Ovary (tissue), 7 donors: ENCODE measurements at regions not wholly inside any gene's neighbourhood (a gene's known extent, or its start where the extent isn't known, plus 50 kb on each side); places are given as distances from the start of the nearest gene placed in this dataset.

ENCODE experiments used
- DNase-seq, 5 donors: peaks; one replicate each; pipeline ENCODE4 v3.0.0-alpha.2; 2019 to 2020
- H3K27ac ChIP-seq, 2 donors: fragments of 200-600 bp; one replicate each; pipeline versions ENCODE4 v1.5.1 to v1.8.0; 2019 to 2022
- H3K27me3 ChIP-seq: fragments of 200-600 bp; one replicate; pipeline ENCODE4 v1.8.0; 2022
- H3K36me3 ChIP-seq: fragments of 200-600 bp; sonication (generic); one replicate; pipeline ENCODE4 v1.5.1; 2019
- H3K4me1 ChIP-seq: one replicate; pipeline ENCODE4 v1.8.1; 2013; ENCODE audit warnings: mild to moderate bottlenecking, moderate library complexity; ENCODE audit not compliant: insufficient read depth
- H3K4me3 ChIP-seq: fragments of 200-600 bp; sonication (generic); one replicate; pipeline ENCODE4 v1.5.1; 2017
- H3K9me3 ChIP-seq, 2 donors: fragments of 200-600 bp in 1 of 2; sonication (generic) in 1 of 2; one replicate each; pipeline versions ENCODE4 v1.5.1 to v1.8.1; 2013 to 2019; ENCODE audit warnings: mild to moderate bottlenecking in 1 of 2, moderate library complexity in 1 of 2
- CTCF ChIP-seq, 3 donors: fragments of 450-650 bp in 2 of 3; fragments of 200-600 bp in 1 of 3; IDR thresholded peaks; one replicate each; pipeline versions ENCODE4 v1.5.1 to v1.8.0; 2016 to 2022; ENCODE audit warnings: antibody characterized with exemption in 3 of 3, mild to moderate bottlenecking in 1 of 3
- EP300 ChIP-seq: sonication (generic); formaldehyde crosslinking; IDR thresholded peaks from one replicate; pipeline ENCODE4 v1.6.1; 2017; ENCODE audit warnings: antibody characterized with exemption
- POLR2A ChIP-seq: fragments of 450-650 bp; IDR thresholded peaks from one replicate; pipeline ENCODE4 v1.6.1; 2017; ENCODE audit warnings: antibody characterized with exemption, mild to moderate bottlenecking, moderate library complexity
- WGBS, 3 donors: extraction: QIAGEN DNeasy Blood & Tissue Kit in 1 of 3; methylation state at CpG; one replicate each; pipeline versions ENCODE4 v1.1.5 to v1.1.7; 2013 to 2017; 5-methylcytosine and 5-hydroxymethylcytosine counted together
- intact Hi-C, 4 donors: fragments of 100-400 bp; cut with DNase I; formaldehyde crosslinking; loops; one replicate each; pipeline versions ENCODE4 v1.11.0 to v1.15.1; 2022 to 2023
- donor health status: DM: no; HTN: no; CAD: no; lungs with moderate emphysema.
- donor health status: DM: no; HTN: no; CAD: no.
- donor health status: Bipolar disorder and iron deficiency.
- donor health status: DM: no; HTN: no; CAD: no.
- donor health status: DM: yes; HTN: yes; CAD: no.

DNA sequence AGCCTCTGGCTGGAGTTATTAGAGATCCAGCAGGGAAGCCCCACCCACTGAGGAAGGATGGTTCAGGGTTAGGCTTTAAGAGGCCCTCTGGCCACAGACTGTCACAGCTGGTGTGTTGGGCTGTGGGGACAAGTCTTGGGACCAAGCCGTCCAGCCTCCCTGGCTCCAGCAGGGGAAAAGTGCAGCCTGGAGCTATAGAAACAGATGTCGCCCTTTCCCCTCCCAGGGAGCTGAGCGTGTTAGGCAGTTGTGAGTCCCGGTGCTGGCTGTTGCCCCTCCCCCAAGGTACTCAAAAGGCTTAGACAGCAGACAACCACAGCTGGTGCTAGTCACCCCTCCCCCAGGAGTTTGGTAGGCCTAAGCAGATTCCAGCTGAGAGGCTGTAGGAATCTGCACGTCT is 143.4 kb downstream of the TMEM168 start:
- Histone ChIP-seq H3K4me1 (no peaks in the 10 kb centered on the region), H3K27me3 (no peaks in the 10 kb centered on the region), H3K27ac (no peak overlapping the region), H3K9me3 (no peaks in the 10 kb centered on the region), H3K4me3 (no peak overlapping the region), H3K36me3 (no peaks in the 10 kb centered on the region)
- 25 to 33% (median 32%) methylated on average over 5 of the region's 5 CpGs for WGBS, 3 donors
- TF ChIP-seq CTCF (IDR thresholded peaks at IDR 0.05) (no peak), EP300 (no peak), POLR2A (no peak)
- intact Hi-C loops, result no loop called here
- no peak for DNase-seq

GRCh38 chr7:112648781-112649180 is 141.4 kb downstream of the TMEM168 start:
- H3K9me3 ChIP-seq, result no peaks in the 10 kb centered on the region
- intact Hi-C loops, result no loop called here
- no peak for DNase-seq
- H3K27me3 ChIP-seq, result no peaks in the 10 kb centered on the region
- TF ChIP-seq POLR2A (no peak), CTCF (IDR thresholded peaks at IDR 0.05) (no peak), EP300 (no peak)
- H3K4me1 ChIP-seq, result no peaks in the 10 kb centered on the region
- WGBS, 3 donors, result 62 to 89% (median 89%) methylated on average over 2 of the region's 2 CpGs
- H3K4me3 ChIP-seq, result no peak overlapping the region
- no peaks in the 10 kb centered on the region for H3K36me3 ChIP-seq
- no peak overlapping the region for H3K27ac ChIP-seq

GRCh38 chr7:112649560-112649959 is 140.6 kb downstream of the TMEM168 start:
- Histone ChIP-seq H3K27me3 (no peaks in the 10 kb centered on the region), H3K4me3 (no peak overlapping the region), H3K36me3 (no peaks in the 10 kb centered on the region), H3K9me3 (no peaks in the 10 kb centered on the region), H3K4me1 (no peaks in the 10 kb centered on the region), H3K27ac (no peak overlapping the region)
- intact Hi-C loops, result no loop called here
- no peak for DNase-seq
- TF ChIP-seq CTCF (IDR thresholded peaks at IDR 0.05) (no peak), EP300 (no peak), POLR2A (no peak)

DNA sequence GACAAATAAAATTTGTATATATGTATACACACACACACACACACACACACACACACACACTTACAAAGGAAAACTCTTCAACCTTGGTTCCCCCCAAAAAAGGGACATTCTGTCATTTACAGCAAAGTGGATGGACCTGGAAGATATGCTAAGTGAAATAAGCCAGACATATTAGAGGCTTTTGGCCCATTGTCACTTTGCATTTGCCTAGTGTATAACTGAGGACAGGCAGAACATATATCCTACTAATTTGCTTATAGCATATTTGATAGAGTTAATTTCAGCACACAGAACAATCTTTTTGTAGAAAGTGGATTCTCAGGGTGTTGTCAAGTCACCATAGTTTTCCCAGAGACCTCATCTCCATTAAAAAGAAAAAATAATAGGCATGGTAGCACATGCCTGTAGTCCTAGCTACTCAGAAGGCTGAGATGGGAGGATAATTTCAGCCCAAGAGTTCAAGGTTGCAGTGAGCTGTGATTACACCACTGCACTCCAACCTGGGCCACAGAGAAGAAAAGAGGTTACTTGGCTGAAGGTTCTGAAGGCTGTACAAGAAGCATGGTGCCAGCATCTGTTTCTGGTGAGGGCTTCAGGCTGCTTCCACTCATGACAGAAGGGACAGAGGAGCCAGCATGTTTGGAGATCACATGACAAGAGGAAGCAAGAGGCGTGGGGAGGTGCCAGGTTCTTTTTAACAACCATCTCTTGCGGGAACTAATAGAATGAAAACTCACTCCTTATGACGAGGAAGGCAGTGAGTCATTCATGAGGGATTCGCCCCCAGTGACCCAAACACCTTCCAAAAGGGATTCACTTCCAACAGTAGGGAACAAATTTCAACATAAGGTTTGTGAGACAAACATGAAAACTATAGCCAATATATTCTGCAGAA is 135.6 kb downstream of the TMEM168 start:
- intact Hi-C loops, result no loop called here
- Histone ChIP-seq H3K4me1 (no peaks in the 10 kb centered on the region), H3K27ac (no peak overlapping the region), H3K9me3 (no peaks in the 10 kb centered on the region), H3K36me3 (no peaks in the 10 kb centered on the region), H3K4me3 (no peak overlapping the region), H3K27me3 (no peaks in the 10 kb centered on the region)
- 46 to 66% (median 50%) methylated on average over 4 of the region's 4 CpGs for WGBS, 3 donors
- no peak for DNase-seq
- TF ChIP-seq EP300 (no peak), POLR2A (no peak)

DNA sequence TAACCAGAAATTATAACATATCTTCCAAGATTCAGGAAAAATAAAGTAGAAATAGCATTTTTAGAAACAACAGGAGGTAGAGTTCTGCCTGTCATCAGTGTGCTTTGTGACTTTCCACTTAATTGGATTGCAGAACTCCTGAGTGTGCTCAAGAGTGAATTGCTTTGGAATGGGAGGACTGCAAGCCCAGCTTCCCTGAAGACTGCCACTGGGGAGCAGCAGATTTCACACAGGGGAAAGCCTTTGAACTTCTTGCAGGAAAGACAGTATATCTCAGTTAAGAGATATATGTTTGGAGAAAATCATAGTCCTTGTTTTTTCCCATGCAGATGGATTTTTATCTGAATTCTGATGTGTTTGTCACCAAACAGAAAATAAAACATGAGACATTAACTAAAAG is 124.5 kb downstream of the TMEM168 start:
- intact Hi-C loops, result no loop called here

More for the DNA sequence above, 124.5 kb downstream of the TMEM168 start:
- no peak for TF ChIP-seq EP300
- no peak overlapping the region for H3K4me3 ChIP-seq
- H3K27ac ChIP-seq, result no peak overlapping the region
- no peaks in the 10 kb centered on the region for H3K4me1 ChIP-seq
- no peaks in the 10 kb centered on the region for H3K9me3 ChIP-seq
- DNase-seq, result no peak
- no peaks in the 10 kb centered on the region for H3K36me3 ChIP-seq
- peaks cover 2% of the 10 kb centered on the region for H3K27me3 ChIP-seq
